IMR-90 (cell line): ENCODE measurements at regions not wholly inside any gene's neighbourhood (a gene's known extent, or its start where the extent isn't known, plus 50 kb on each side); places are given as distances from the start of the nearest gene placed in this dataset.

Experiments
- ATAC-seq: fragments of 200-7000 bp; cut with Tn5 transposase; 2 replicates; pipeline ENCODE4 v1.9.1; 2020; ENCODE audit warnings: low read depth, mild to moderate bottlenecking, moderate library complexity
- BruUV-seq: library from RNA; stranded (reverse); fragments of 400-500 nt; replicated peaks from 2 replicates; lab custom pipeline; 2021; lab: Mats Ljungman, UMichigan
- CTCF ChIA-PET: fragments of 300-600 bp; formaldehyde crosslinking; extraction: SDS; loops from one replicate; lab custom pipeline; 2021; ENCODE audit warnings: antibody characterized with exemption; lab: Yijun Ruan, JAX
- POLR2A ChIA-PET: fragments of 300-600 bp; sonication (Branson Sonifier 250); formaldehyde crosslinking; loops from one replicate; lab custom pipeline; 2022; ENCODE audit warnings: antibody characterized with exemption; ENCODE audit not compliant: unreplicated experiment; lab: Charles Lee
- DNase-seq: peaks from one replicate; pipeline ENCODE4 v3.0.0; 2013
- H2AFZ ChIP-seq: replicated peaks from 2 replicates; pipeline ENCODE3; 2013; ENCODE audit warnings: low read length, mild to moderate bottlenecking; ENCODE audit not compliant: poor library complexity
- H2AK5ac ChIP-seq: 2 replicates; pipeline ENCODE4 v1.6.1; 2013; ENCODE audit warnings: low read depth, low read length, inconsistent platforms
- H2AK9ac ChIP-seq: replicated peaks from 2 replicates; pipeline ENCODE3; 2013; ENCODE audit warnings: mild to moderate bottlenecking, low read depth, low read length, moderate library complexity; ENCODE audit not compliant: poor library complexity
- H2BK120ac ChIP-seq: 2 replicates; pipeline ENCODE4 v1.6.1; 2013; ENCODE audit warnings: low read depth, low read length, inconsistent platforms
- H2BK15ac ChIP-seq: 3 replicates; pipeline ENCODE4 v1.6.1; 2013; ENCODE audit warnings: low read depth, low read length, inconsistent platforms
- H2BK20ac ChIP-seq: 2 replicates; pipeline ENCODE4 v1.6.1; 2013; ENCODE audit warnings: low read depth, mild to moderate bottlenecking, inconsistent platforms, low read length, moderate library complexity
- H2BK5ac ChIP-seq: 2 replicates; pipeline ENCODE4 v1.6.1; 2013; ENCODE audit warnings: mild to moderate bottlenecking, low read depth, low read length, inconsistent platforms; ENCODE audit not compliant: poor library complexity, severe bottlenecking
- H3K14ac ChIP-seq: replicated peaks from 2 replicates; pipeline ENCODE4 v1.6.1; 2013; ENCODE audit warnings: low read depth, low read length, inconsistent platforms
- H3K18ac ChIP-seq: 2 replicates; pipeline ENCODE4 v1.6.1; 2013; ENCODE audit warnings: low read depth, low read length, control low read depth
- H3K23ac ChIP-seq: 2 replicates; pipeline ENCODE4 v1.6.1; 2013; ENCODE audit warnings: low read depth, low read length, inconsistent platforms
- H3K27ac ChIP-seq: 2 replicates; pipeline ENCODE4 v1.5.1; 2013; ENCODE audit warnings: mild to moderate bottlenecking, control low read depth, low read length; ENCODE audit not compliant: insufficient read depth
- H3K27me3 ChIP-seq: 2 replicates; pipeline ENCODE4 v1.6.1; 2013; ENCODE audit warnings: low read length; ENCODE audit not compliant: control insufficient read depth, insufficient read depth
- H3K36me3 ChIP-seq: 2 replicates; pipeline ENCODE4 v1.6.1; 2013; ENCODE audit warnings: low read length, mixed read lengths; ENCODE audit not compliant: control insufficient read depth, insufficient read depth
- H3K4ac ChIP-seq: 2 replicates; pipeline ENCODE4 v1.6.1; 2013; ENCODE audit warnings: low read depth, low read length, inconsistent platforms
- H3K4me1 ChIP-seq: 2 replicates; pipeline ENCODE4 v1.6.1; 2013; ENCODE audit warnings: low read length, mixed read lengths; ENCODE audit not compliant: control insufficient read depth, insufficient read depth
- H3K4me2 ChIP-seq: 2 replicates; pipeline ENCODE4 v1.6.1; 2013; ENCODE audit warnings: low read depth, mild to moderate bottlenecking, control low read depth, low read length, moderate library complexity
- H3K4me3 ChIP-seq: 2 replicates; pipeline ENCODE4 v1.5.1; 2013; ENCODE audit warnings: low read depth, mild to moderate bottlenecking, control low read depth, low read length, moderate library complexity; ENCODE audit not compliant: insufficient read depth
- H3K56ac ChIP-seq: 2 replicates; pipeline ENCODE4 v1.6.1; 2013; ENCODE audit warnings: low read length, inconsistent platforms; ENCODE audit not compliant: insufficient read depth; ENCODE audit errors: extremely low read depth
- H3K79me1 ChIP-seq, 2 experiments: 2 replicates each; pipeline ENCODE4 v1.6.1; 2013; ENCODE audit warnings: low read length in 2 of 2, inconsistent platforms in 1 of 2, low read depth in 1 of 2
- H3K9ac ChIP-seq: 2 replicates; pipeline ENCODE4 v1.6.1; 2013; ENCODE audit warnings: low read depth, low read length, control low read depth
- H3K9me1 ChIP-seq: 2 replicates; pipeline ENCODE4 v1.6.1; 2013; ENCODE audit warnings: low read length, inconsistent platforms; ENCODE audit not compliant: insufficient read depth
- H3K9me3 ChIP-seq: 2 replicates; pipeline ENCODE4 v1.6.1; 2013; ENCODE audit warnings: low read length; ENCODE audit not compliant: control insufficient read depth, insufficient read depth
- H4K20me1 ChIP-seq: 2 replicates; pipeline ENCODE4 v1.6.1; 2013; ENCODE audit warnings: low read length, inconsistent platforms; ENCODE audit not compliant: insufficient read depth
- H4K5ac ChIP-seq: 2 replicates; pipeline ENCODE4 v1.6.1; 2013; ENCODE audit warnings: mild to moderate bottlenecking, low read depth, low read length, control low read depth
- H4K8ac ChIP-seq, 2 experiments: 2 replicates each; pipeline ENCODE4 v1.6.1; 2013; ENCODE audit warnings: low read depth in 2 of 2, low read length in 2 of 2, control low read depth in 1 of 2, inconsistent platforms in 1 of 2
- H4K91ac ChIP-seq: 2 replicates; pipeline ENCODE4 v1.6.1; 2013; ENCODE audit warnings: low read depth, low read length, inconsistent platforms; ENCODE audit not compliant: insufficient read depth
- BHLHE40 ChIP-seq: fragments of 150-350 bp; IDR thresholded peaks from 2 replicates; pipeline ENCODE4 v1.6.1; 2016; ENCODE audit warnings: mild to moderate bottlenecking, low read depth, low read length
- CEBPB ChIP-seq: IDR thresholded peaks from 2 replicates; pipeline ENCODE4 v1.6.1; 2012; ENCODE audit warnings: low read depth, low read length, improper control_type of control experiment
- MAZ ChIP-seq: IDR thresholded peaks from 2 replicates; pipeline ENCODE4 v1.6.1; 2012; ENCODE audit warnings: low read depth, mild to moderate bottlenecking, low read length, improper control_type of control experiment, moderate library complexity, borderline replicate concordance
- MXI1 ChIP-seq: IDR thresholded peaks from 2 replicates; pipeline ENCODE4 v1.6.1; 2012; ENCODE audit warnings: low read depth, mild to moderate bottlenecking, low read length, moderate library complexity, borderline replicate concordance
- NFE2L2 ChIP-seq: fragments of 150-350 bp; IDR thresholded peaks from 2 replicates; pipeline ENCODE4 v1.6.1; 2016; ENCODE audit warnings: low read depth, mild to moderate bottlenecking, low read length
- POLR2A ChIP-seq: IDR thresholded peaks from 2 replicates; pipeline ENCODE4 v1.6.1; 2012; ENCODE audit warnings: mild to moderate bottlenecking, low read depth, low read length
- RAD21 ChIP-seq: IDR thresholded peaks from 2 replicates; pipeline ENCODE4 v1.6.1; 2012; ENCODE audit warnings: low read length, improper control_type of control experiment
- USF2 ChIP-seq: fragments of 150-350 bp; IDR thresholded peaks from 2 replicates; pipeline ENCODE4 v1.6.1; 2017; ENCODE audit warnings: mild to moderate bottlenecking, antibody characterized with exemption, low read length, low read depth
- WGBS, 2 experiments: methylation state at CpG; one replicate each; pipeline versions ENCODE4 v1.1.5 to v1.1.7; 2013; ENCODE audit warnings: missing lambda C conversion rate in 2 of 2; ENCODE audit not compliant: insufficient read length in 1 of 2; ENCODE audit errors: extremely low coverage in 2 of 2; 5-methylcytosine and 5-hydroxymethylcytosine counted together
- dilution Hi-C: fragments of 300-500 bp; cut with HindIII; formaldehyde crosslinking; loops from one replicate; pipeline ENCODE4 v1.14.3; 2018; ENCODE audit warnings: low sequenced_read_pairs; ENCODE audit not compliant: unreplicated experiment
- in situ Hi-C: fragments of 300-500 bp; cut with MboI; formaldehyde crosslinking; loops from 3 replicates; pipeline ENCODE4 v1.14.3; 2019; ENCODE audit warnings: low sequenced_read_pairs, inconsistent platforms, mixed read lengths
- intact Hi-C: fragments of 100-400 bp; cut with micrococcal nuclease; formaldehyde crosslinking; loops from 2 replicates; pipeline ENCODE4 v1.10.0; 2022

GRCh38 chr12:87779858-87780498 lies 249.2 kb downstream of the C12orf50 start:
- CTCF ChIA-PET: no interaction called here
- dilution Hi-C loops: no loop called here
- no CpG with 5 or more reads among the region's 2 CpGs for WGBS, 2 experiments

More at GRCh38 chr12:87779858-87780498, 249.2 kb downstream of the C12orf50 start:
- TF ChIP-seq CEBPB: no peak
- no peak for TF ChIP-seq MAZ
- no peak for TF ChIP-seq NFE2L2
- no peak for TF ChIP-seq USF2
- no peak for TF ChIP-seq BHLHE40
- TF ChIP-seq POLR2A: no peak
- TF ChIP-seq MXI1: no peak
- TF ChIP-seq RAD21: no peak
- H3K27me3 ChIP-seq: no peaks in the 10 kb centered on the region
- H3K4me2 ChIP-seq: no peak overlapping the region
- no peaks in the 10 kb centered on the region for H3K36me3 ChIP-seq
- peak overlapping the region; percentile 45 for H4K91ac ChIP-seq
- DNase-seq (no peak), ATAC-seq (peak; percentile 27)
- no TSS peak for BruUV-seq
- H4K8ac ChIP-seq: peak overlapping the region; percentile 11 to 53; a peak in 3 of 4 replicates
- peak overlapping the region; percentile 71 for H2BK5ac ChIP-seq
- no peaks in the 10 kb centered on the region for H4K20me1 ChIP-seq
- 0 out of 2 replicates have a peak, but pooled peaks cover 5% of the 10 kb centered on the region for H3K9me1 ChIP-seq
- H3K9me3 ChIP-seq: peaks cover 3% of the 10 kb centered on the region; the same call in 1 of the 2 replicates
- peak overlapping the region; percentile 75 for H2BK120ac ChIP-seq
- no peak overlapping the region for H3K27ac ChIP-seq
- POLR2A ChIA-PET: no interaction called here
- peak overlapping the region; percentile 50 for H2BK20ac ChIP-seq
- H2AK9ac ChIP-seq: no peak overlapping the region
- peak overlapping the region; percentile 57; the same call in 2 of the 3 replicates for H2BK15ac ChIP-seq
- peak overlapping the region; percentile 89 for H2AK5ac ChIP-seq
- H3K56ac ChIP-seq: no peak overlapping the region
- no peak overlapping the region for H3K4me3 ChIP-seq
- intact Hi-C loops (no loop called here), in situ Hi-C loops (no loop called here)
- H3K18ac ChIP-seq: peak overlapping the region; percentile 83; the same call in 1 of the 2 replicates
- H2AFZ ChIP-seq: no peak overlapping the region
- peaks cover 4% of the 10 kb centered on the region; the same call in 1 of the 2 replicates for H3K4me1 ChIP-seq
- peak overlapping the region; percentile 83 for H3K14ac ChIP-seq
- peak overlapping the region; percentile 91; the same call in 1 of the 2 replicates for H4K5ac ChIP-seq
- H3K9ac ChIP-seq: no peak overlapping the region
- no peaks in the 10 kb centered on the region for H3K79me1 ChIP-seq
- peak overlapping the region; percentile 20 for H3K4ac ChIP-seq
- H3K23ac ChIP-seq: peak overlapping the region; percentile 7; the same call in 1 of the 2 replicates
